KMS-11 (cell line): ENCODE measurements at regions not wholly inside any gene's neighbourhood (a gene's known extent, or its start where the extent isn't known, plus 50 kb on each side); places are given as distances from the start of the nearest gene placed in this dataset.

Source experiments
- H2AFZ ChIP-seq: fragments of 200-600 bp; sonication (generic); 2 replicates; pipeline ENCODE4 v1.6.1; 2016; ENCODE audit warnings: antibody characterized with exemption, mixed run types, low read depth
- H3K27ac ChIP-seq: fragments of 200-600 bp; sonication (generic); 2 replicates; pipeline ENCODE4 v1.6.1; 2016; ENCODE audit warnings: mild to moderate bottlenecking, mixed run types
- H3K27me3 ChIP-seq: fragments of 200-600 bp; sonication (generic); 2 replicates; pipeline ENCODE4 v1.6.1; 2017; ENCODE audit warnings: mild to moderate bottlenecking, low read depth, mixed run types, moderate library complexity; ENCODE audit not compliant: insufficient read depth
- H3K36me3 ChIP-seq: fragments of 200-600 bp; sonication (generic); 2 replicates; pipeline ENCODE4 v1.6.1; 2017; ENCODE audit warnings: mild to moderate bottlenecking, mixed run types; ENCODE audit not compliant: insufficient read depth
- H3K4me1 ChIP-seq: fragments of 200-600 bp; sonication (generic); 2 replicates; pipeline ENCODE4 v1.6.1; 2016; ENCODE audit warnings: mild to moderate bottlenecking, low read depth, mixed run types; ENCODE audit not compliant: poor library complexity, severe bottlenecking
- H3K4me2 ChIP-seq: fragments of 200-600 bp; sonication (generic); 2 replicates; pipeline ENCODE4 v1.7.0; 2016; ENCODE audit warnings: mild to moderate bottlenecking, mixed run types
- H3K4me3 ChIP-seq: fragments of 200-600 bp; sonication (generic); IDR thresholded peaks from 2 replicates; pipeline ENCODE4 v1.6.1; 2017; ENCODE audit warnings: low read depth, low read length, mixed read lengths; ENCODE audit not compliant: insufficient read depth
- H3K79me2 ChIP-seq: fragments of 200-600 bp; sonication (generic); 2 replicates; pipeline ENCODE4 v1.6.1; 2016; ENCODE audit warnings: low read depth, mixed run types; ENCODE audit not compliant: insufficient read depth
- H3K9ac ChIP-seq: fragments of 200-600 bp; sonication (generic); 2 replicates; pipeline ENCODE4 v1.6.1; 2016; ENCODE audit warnings: mild to moderate bottlenecking, mixed run types
- H4K20me1 ChIP-seq: fragments of 200-600 bp; sonication (generic); 2 replicates; pipeline ENCODE4 v1.6.1; 2016; ENCODE audit warnings: mild to moderate bottlenecking, mixed run types; ENCODE audit not compliant: insufficient read depth
- CTCF ChIP-seq: fragments of 200-600 bp; sonication (generic); conservative IDR thresholded peaks from 2 replicates; pipeline ENCODE4 v1.6.1; 2017; ENCODE audit warnings: low read depth, mild to moderate bottlenecking, antibody characterized with exemption, low read length, moderate library complexity, mixed read lengths

GRCh38 chr12:70176290-70176689 is 66.9 kb upstream of the CNOT2 start:
- no peak for TF ChIP-seq CTCF
- Histone ChIP-seq H4K20me1 (no peaks in the 10 kb centered on the region), H3K4me3 (no peak overlapping the region), H3K9ac (no peak overlapping the region), H3K27ac (no peak overlapping the region), H3K4me1 (no peaks in the 10 kb centered on the region), H3K4me2 (no peak overlapping the region), H2AFZ (no peak overlapping the region), H3K27me3 (no peaks in the 10 kb centered on the region), H3K36me3 (no peaks in the 10 kb centered on the region), H3K79me2 (no peaks in the 10 kb centered on the region)

GRCh38 chr12:70177631-70178030 is 65.6 kb upstream of the CNOT2 start:
- H3K9ac ChIP-seq = no peak overlapping the region
- no peaks in the 10 kb centered on the region for H3K27me3 ChIP-seq
- H3K36me3 ChIP-seq = no peaks in the 10 kb centered on the region
- H3K27ac ChIP-seq = no peak overlapping the region
- H4K20me1 ChIP-seq = no peaks in the 10 kb centered on the region
- H3K4me1 ChIP-seq = no peaks in the 10 kb centered on the region
- no peak overlapping the region for H3K4me2 ChIP-seq
- no peaks in the 10 kb centered on the region for H3K79me2 ChIP-seq
- no peak for TF ChIP-seq CTCF
- H2AFZ ChIP-seq = no peak overlapping the region
- no peak overlapping the region for H3K4me3 ChIP-seq

- Histone ChIP-seq H3K27me3 (no peaks in the 10 kb centered on the region), H3K4me1 (no peaks in the 10 kb centered on the region), H3K36me3 (no peaks in the 10 kb centered on the region), H3K27ac (no peak overlapping the region), H2AFZ (no peak overlapping the region), H4K20me1 (no peaks in the 10 kb centered on the region), H3K4me3 (no peak overlapping the region), H3K9ac (no peak overlapping the region), H3K4me2 (no peak overlapping the region), H3K79me2 (no peaks in the 10 kb centered on the region)
- no peak for TF ChIP-seq CTCF
Measured at GRCh38 chr12:70178038-70178437, 65.2 kb upstream of the CNOT2 start.

- Histone ChIP-seq H3K79me2 (no peaks in the 10 kb centered on the region), H3K9ac (no peak overlapping the region), H3K36me3 (no peaks in the 10 kb centered on the region), H3K4me3 (no peak overlapping the region), H4K20me1 (no peaks in the 10 kb centered on the region), H3K4me1 (no peaks in the 10 kb centered on the region), H3K27ac (no peak overlapping the region), H3K4me2 (no peak overlapping the region), H3K27me3 (no peaks in the 10 kb centered on the region), H2AFZ (no peak overlapping the region)
- TF ChIP-seq CTCF = no peak
Measured at GRCh38 chr12:70180130-70180529, 63.1 kb upstream of the CNOT2 start.

GRCh38 chr12:70185301-70185700 is 57.9 kb upstream of the CNOT2 start:
- H3K27me3 ChIP-seq = no peaks in the 10 kb centered on the region
- TF ChIP-seq CTCF = no peak
- no peak overlapping the region for H3K4me3 ChIP-seq
- no peak overlapping the region for H2AFZ ChIP-seq
- H3K9ac ChIP-seq = no peak overlapping the region
- H3K79me2 ChIP-seq = no peaks in the 10 kb centered on the region
- H3K4me1 ChIP-seq = no peaks in the 10 kb centered on the region
- H3K36me3 ChIP-seq = no peaks in the 10 kb centered on the region
- no peak overlapping the region for H3K4me2 ChIP-seq
- H3K27ac ChIP-seq = no peak overlapping the region
- no peaks in the 10 kb centered on the region for H4K20me1 ChIP-seq
